ENCODE measurements at regions not wholly inside any gene's neighbourhood (a gene's known extent, or its start where the extent isn't known, plus 50 kb on each side); places are given as distances from the start of the nearest gene placed in this dataset.

GRCh38 chr5:20500546-20500945, 512.5 kb upstream of the CDH18 start:
- ChIA-PET RAD21 (ENCODE audit: unreplicated experiment) (no interaction called here), POLR2A (no interaction called here), CTCF (no interaction called here), SMC1A (ENCODE audit: uncharacterized antibody, unreplicated experiment) (no interaction called here)
- Histone ChIP-seq H3K27ac (ENCODE audit: control insufficient read depth, insufficient read depth) (no peak overlapping the region), H3K9me3 (replicated peaks; ENCODE audit: control insufficient read depth, insufficient read depth, low read length) (no peaks in the 10 kb centered on the region), H3K79me2 (ENCODE audit: control insufficient read depth, insufficient read depth, low read length) (no peaks in the 10 kb centered on the region), H3K4me2 (ENCODE audit: control insufficient read depth, insufficient read depth) (no peak overlapping the region), H3K9ac (ENCODE audit: control insufficient read depth, insufficient read depth, low read length) (no peak overlapping the region), H3K4me1 (ENCODE audit: control insufficient read depth, insufficient read depth, low read length) (no peaks in the 10 kb centered on the region), H2AFZ (ENCODE audit: control insufficient read depth, low read depth, low read length) (no peak overlapping the region), H3K36me3 (ENCODE audit: control insufficient read depth in 2 of 2, insufficient read depth in 2 of 2, low read length in 1 of 2) (no peaks in the 10 kb centered on the region), H3K27me3 (replicated peaks in 1 of 2; ENCODE audit: control insufficient read depth in 2 of 2, insufficient read depth in 2 of 2, low read length in 1 of 2) (no peaks in the 10 kb centered on the region), H4K20me1 (ENCODE audit: control insufficient read depth, insufficient read depth) (no peaks in the 10 kb centered on the region), H3K4me3 (no peak overlapping the region)
- BruUV-seq (replicated peaks) = no TSS peak
- FAIRE-seq = peak; percentile 64
- in situ Hi-C loops (cut with MboI) (no loop called here), intact Hi-C loops (cut with micrococcal nuclease; ENCODE audit: unreplicated experiment) (no loop called here)
- 38% methylated on average over 2 of the region's 2 CpGs for WGBS (ENCODE audit: insufficient coverage, insufficient replicate concordance, low lambda C conversion rate, missing lambda C conversion rate)
- ATAC-seq = no peak
- DNase-seq (ENCODE audit: low read depth, low spot score) = no peak
- no peak for TF ChIP-seq RB1 (IDR thresholded peaks at IDR 0.05; ENCODE audit: borderline replicate concordance)
- no peak for TF ChIP-seq NFXL1 (IDR thresholded peaks at IDR 0.05; ENCODE audit: borderline replicate concordance)
- TF ChIP-seq MEF2A (IDR thresholded peaks at IDR 0.05; ENCODE audit: insufficient read depth, low read depth, low read length) = no peak
- TF ChIP-seq SMC3 (IDR thresholded peaks at IDR 0.05; ENCODE audit: borderline replicate concordance, low read length) = no peak
- TF ChIP-seq CBFB (IDR thresholded peaks at IDR 0.05; ENCODE audit: low read depth) = no peak
- TF ChIP-seq TCF3 (IDR thresholded peaks at IDR 0.05; ENCODE audit: borderline replicate concordance, insufficient read depth, low read depth, low read length) = no peak
- no peak for TF ChIP-seq NR2F1 (conservative IDR thresholded peaks at IDR 0.05)
- no peak for TF ChIP-seq BACH1 (IDR thresholded peaks at IDR 0.05; ENCODE audit: borderline replicate concordance)
- TF ChIP-seq ESRRA (IDR thresholded peaks at IDR 0.05; ENCODE audit: low read length) = no peak

GRCh38 chr5:20498926-20499325, 510.9 kb upstream of the CDH18 start:
- ChIA-PET RAD21 (ENCODE audit: unreplicated experiment) (no interaction called here), POLR2A (no interaction called here), CTCF (no interaction called here), SMC1A (ENCODE audit: uncharacterized antibody, unreplicated experiment) (no interaction called here)
- BruUV-seq (replicated peaks) = no TSS peak
- Histone ChIP-seq H4K20me1 (ENCODE audit: control insufficient read depth, insufficient read depth) (no peaks in the 10 kb centered on the region), H3K79me2 (ENCODE audit: control insufficient read depth, insufficient read depth, low read length) (no peaks in the 10 kb centered on the region), H2AFZ (ENCODE audit: control insufficient read depth, low read depth, low read length) (no peak overlapping the region), H3K27ac (ENCODE audit: control insufficient read depth, insufficient read depth) (no peak overlapping the region), H3K9me3 (replicated peaks; ENCODE audit: control insufficient read depth, insufficient read depth, low read length) (no peaks in the 10 kb centered on the region), H3K27me3 (replicated peaks in 1 of 2; ENCODE audit: control insufficient read depth in 2 of 2, insufficient read depth in 2 of 2, low read length in 1 of 2) (no peaks in the 10 kb centered on the region), H3K4me2 (ENCODE audit: control insufficient read depth, insufficient read depth) (no peak overlapping the region), H3K36me3 (ENCODE audit: control insufficient read depth in 2 of 2, insufficient read depth in 2 of 2, low read length in 1 of 2) (no peaks in the 10 kb centered on the region), H3K9ac (ENCODE audit: control insufficient read depth, insufficient read depth, low read length) (no peak overlapping the region), H3K4me3 (no peak overlapping the region), H3K4me1 (ENCODE audit: control insufficient read depth, insufficient read depth, low read length) (no peaks in the 10 kb centered on the region)
- in situ Hi-C loops (cut with MboI) = no loop called here
- WGBS (ENCODE audit: insufficient coverage, insufficient replicate concordance, low lambda C conversion rate, missing lambda C conversion rate) = 7% methylated on average over 3 of the region's 3 CpGs
- no peak for FAIRE-seq
- no peak for DNase-seq (ENCODE audit: low read depth, low spot score)
- intact Hi-C loops (cut with micrococcal nuclease; ENCODE audit: unreplicated experiment) = no loop called here
- ATAC-seq = no peak
- TF ChIP-seq CUX1 (IDR thresholded peaks at IDR 0.05; ENCODE audit: insufficient replicate concordance, low read depth, low read length) (no peak), E2F8 (IDR thresholded peaks at IDR 0.05; ENCODE audit: low read depth, partially characterized antibody) (no peak), SMARCA5 (IDR thresholded peaks at IDR 0.05) (no peak), BACH1 (IDR thresholded peaks at IDR 0.05; ENCODE audit: borderline replicate concordance) (no peak)

All from GM12878 (cell line).